HL-60 (cell line): ENCODE measurements at regions not wholly inside any gene's neighbourhood (a gene's known extent, or its start where the extent isn't known, plus 50 kb on each side); places are given as distances from the start of the nearest gene placed in this dataset.

ENCODE experiments used
- DNase-seq, 2 experiments: peaks; one replicate each; pipeline ENCODE4 v3.0.0-alpha.2; 2010 to 2020; ENCODE audit warnings: low read depth in 1 of 2, low spot score in 1 of 2
- H3K27ac ChIP-seq: fragments of 250-450 bp; sonication (Bioruptor Pico); replicated peaks from 2 replicates; pipeline ENCODE4 v1.5.1; 2020; ENCODE audit warnings: mild to moderate bottlenecking, moderate library complexity
- H3K27me3 ChIP-seq: fragments of 250-450 bp; sonication (Bioruptor Pico); 2 replicates; pipeline ENCODE4 v1.5.1; 2021; ENCODE audit warnings: mild to moderate bottlenecking, moderate library complexity; ENCODE audit not compliant: insufficient read depth, poor library complexity, severe bottlenecking
- H3K4me3 ChIP-seq: replicated peaks from 2 replicates; pipeline ENCODE4 v1.5.1; 2011; ENCODE audit warnings: mild to moderate bottlenecking, control low read depth, low read length; ENCODE audit not compliant: insufficient read depth
- GABPA ChIP-seq: IDR thresholded peaks from 2 replicates; pipeline ENCODE4 v1.6.1; 2012; ENCODE audit warnings: low read depth
- POLR2AphosphoS5 ChIP-seq: IDR thresholded peaks from 2 replicates; pipeline ENCODE4 v1.6.1; 2012; ENCODE audit warnings: low read depth
- SPI1 ChIP-seq: IDR thresholded peaks from 2 replicates; pipeline ENCODE4 v1.6.1; 2012; ENCODE audit warnings: low read depth, mild to moderate bottlenecking, borderline replicate concordance
- TF ChIP-seq, protein P1 (sequence below): IDR thresholded peaks from 2 replicates; pipeline ENCODE4 v1.6.1; 2012; ENCODE audit warnings: low read depth; ENCODE audit not compliant: insufficient replicate concordance
- TF ChIP-seq, protein P2 (sequence below): IDR thresholded peaks from one replicate; pipeline ENCODE4 v1.5.1; 2011; ENCODE audit warnings: low read length, control low read depth, inconsistent platforms; ENCODE audit not compliant: insufficient read depth

GRCh38 chr4:13142726-13143125, 341.4 kb downstream of the RAB28 start:
- H3K27me3 ChIP-seq = no peaks in the 10 kb centered on the region
- H3K4me3 ChIP-seq = no peak overlapping the region
- no peak for DNase-seq
- no peak overlapping the region for H3K27ac ChIP-seq
- TF ChIP-seq, protein P1, sequence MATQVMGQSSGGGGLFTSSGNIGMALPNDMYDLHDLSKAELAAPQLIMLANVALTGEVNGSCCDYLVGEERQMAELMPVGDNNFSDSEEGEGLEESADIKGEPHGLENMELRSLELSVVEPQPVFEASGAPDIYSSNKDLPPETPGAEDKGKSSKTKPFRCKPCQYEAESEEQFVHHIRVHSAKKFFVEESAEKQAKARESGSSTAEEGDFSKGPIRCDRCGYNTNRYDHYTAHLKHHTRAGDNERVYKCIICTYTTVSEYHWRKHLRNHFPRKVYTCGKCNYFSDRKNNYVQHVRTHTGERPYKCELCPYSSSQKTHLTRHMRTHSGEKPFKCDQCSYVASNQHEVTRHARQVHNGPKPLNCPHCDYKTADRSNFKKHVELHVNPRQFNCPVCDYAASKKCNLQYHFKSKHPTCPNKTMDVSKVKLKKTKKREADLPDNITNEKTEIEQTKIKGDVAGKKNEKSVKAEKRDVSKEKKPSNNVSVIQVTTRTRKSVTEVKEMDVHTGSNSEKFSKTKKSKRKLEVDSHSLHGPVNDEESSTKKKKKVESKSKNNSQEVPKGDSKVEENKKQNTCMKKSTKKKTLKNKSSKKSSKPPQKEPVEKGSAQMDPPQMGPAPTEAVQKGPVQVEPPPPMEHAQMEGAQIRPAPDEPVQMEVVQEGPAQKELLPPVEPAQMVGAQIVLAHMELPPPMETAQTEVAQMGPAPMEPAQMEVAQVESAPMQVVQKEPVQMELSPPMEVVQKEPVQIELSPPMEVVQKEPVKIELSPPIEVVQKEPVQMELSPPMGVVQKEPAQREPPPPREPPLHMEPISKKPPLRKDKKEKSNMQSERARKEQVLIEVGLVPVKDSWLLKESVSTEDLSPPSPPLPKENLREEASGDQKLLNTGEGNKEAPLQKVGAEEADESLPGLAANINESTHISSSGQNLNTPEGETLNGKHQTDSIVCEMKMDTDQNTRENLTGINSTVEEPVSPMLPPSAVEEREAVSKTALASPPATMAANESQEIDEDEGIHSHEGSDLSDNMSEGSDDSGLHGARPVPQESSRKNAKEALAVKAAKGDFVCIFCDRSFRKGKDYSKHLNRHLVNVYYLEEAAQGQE = no peak
- TF ChIP-seq, protein P2, sequence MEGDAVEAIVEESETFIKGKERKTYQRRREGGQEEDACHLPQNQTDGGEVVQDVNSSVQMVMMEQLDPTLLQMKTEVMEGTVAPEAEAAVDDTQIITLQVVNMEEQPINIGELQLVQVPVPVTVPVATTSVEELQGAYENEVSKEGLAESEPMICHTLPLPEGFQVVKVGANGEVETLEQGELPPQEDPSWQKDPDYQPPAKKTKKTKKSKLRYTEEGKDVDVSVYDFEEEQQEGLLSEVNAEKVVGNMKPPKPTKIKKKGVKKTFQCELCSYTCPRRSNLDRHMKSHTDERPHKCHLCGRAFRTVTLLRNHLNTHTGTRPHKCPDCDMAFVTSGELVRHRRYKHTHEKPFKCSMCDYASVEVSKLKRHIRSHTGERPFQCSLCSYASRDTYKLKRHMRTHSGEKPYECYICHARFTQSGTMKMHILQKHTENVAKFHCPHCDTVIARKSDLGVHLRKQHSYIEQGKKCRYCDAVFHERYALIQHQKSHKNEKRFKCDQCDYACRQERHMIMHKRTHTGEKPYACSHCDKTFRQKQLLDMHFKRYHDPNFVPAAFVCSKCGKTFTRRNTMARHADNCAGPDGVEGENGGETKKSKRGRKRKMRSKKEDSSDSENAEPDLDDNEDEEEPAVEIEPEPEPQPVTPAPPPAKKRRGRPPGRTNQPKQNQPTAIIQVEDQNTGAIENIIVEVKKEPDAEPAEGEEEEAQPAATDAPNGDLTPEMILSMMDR = no peak
- TF ChIP-seq SPI1 (no peak), POLR2AphosphoS5 (no peak), GABPA (no peak)

- Histone ChIP-seq H3K27me3 (no peaks in the 10 kb centered on the region), H3K27ac (no peak overlapping the region), H3K4me3 (no peak overlapping the region)
- TF ChIP-seq POLR2AphosphoS5 (no peak), SPI1 (no peak), GABPA (no peak)
- TF ChIP-seq, protein P1 = no peak
- TF ChIP-seq, protein P2 = no peak
- DNase-seq = no peak
These were observed 341.9 kb downstream of the RAB28 start for GRCh38 chr4:13142191-13142590.

DNA sequence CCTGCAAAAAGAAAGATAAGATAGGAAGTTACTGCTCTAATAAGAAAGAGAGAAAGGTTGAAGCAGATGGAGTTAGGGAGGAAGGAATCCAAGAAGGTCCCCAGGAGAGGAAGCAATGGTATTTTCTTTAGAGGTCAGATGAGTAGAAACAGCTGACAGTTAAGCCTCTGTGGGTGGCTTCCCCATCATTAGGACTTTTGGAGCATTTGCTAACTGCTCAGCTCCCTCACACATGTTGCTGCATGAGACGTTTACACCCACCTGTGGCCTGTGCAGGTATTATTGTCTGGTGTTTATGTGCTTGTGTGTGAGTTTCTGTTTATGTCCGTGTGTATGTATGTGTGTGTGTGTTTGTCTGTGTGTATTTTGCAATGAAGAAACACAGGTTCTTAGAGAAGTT, 346.8 kb downstream of the RAB28 start:
- no peak for DNase-seq
- Histone ChIP-seq H3K27me3 (no peaks in the 10 kb centered on the region), H3K4me3 (no peak overlapping the region), H3K27ac (no peak overlapping the region)
- TF ChIP-seq POLR2AphosphoS5 (no peak), SPI1 (no peak), GABPA (no peak)
- TF ChIP-seq, protein P1 = no peak
- TF ChIP-seq, protein P2 = no peak
